K562 (cell line): ENCODE measurements at regions not wholly inside any gene's neighbourhood (a gene's known extent, or its start where the extent isn't known, plus 50 kb on each side); places are given as distances from the start of the nearest gene placed in this dataset.

Source experiments
- ATAC-seq: fragments of 200-7000 bp; cut with Tn5 transposase; 3 replicates; pipeline ENCODE4 v1.9.1; 2020; ENCODE audit warnings: moderate library complexity
- BruUV-seq: library from RNA; stranded (reverse); fragments of 400-500 nt; replicated peaks from 2 replicates; lab custom pipeline; 2021; lab: Mats Ljungman, UMichigan
- CTCF ChIA-PET: fragments of 300-600 bp; formaldehyde crosslinking; extraction: SDS; loops from one replicate; lab custom pipeline; 2021; ENCODE audit warnings: low intra/inter-chr PET ratio; lab: Yijun Ruan, JAX
- POLR2A ChIA-PET: fragments of 300-600, 350-650 bp; sonication (Branson Sonifier 250); formaldehyde crosslinking; extraction: SDS; loops from one replicate; lab custom pipeline; 2021; ENCODE audit warnings: antibody characterized with exemption, inconsistent platforms; lab: Yijun Ruan, JAX
- DNase-seq, 4 experiments: peaks; one replicate each; pipeline versions ENCODE4 v3.0.0 to v3.0.0-alpha.2; 2011 to 2018; ENCODE audit warnings: low spot score in 3 of 4, mixed read lengths in 3 of 4; ENCODE audit errors: extremely low read depth in 1 of 4
- FAIRE-seq: peaks from 2 replicates; lab custom pipeline; 2011; peaks lifted over from hg19 to GRCh38; lab: Jason Lieb, UNC
- H2AFZ ChIP-seq: 2 replicates; pipeline ENCODE4 v1.6.0; 2011; ENCODE audit warnings: low read depth, low read length, control low read depth, inconsistent platforms
- H3K27ac ChIP-seq: fragments of 200-600 bp; 3 replicates; pipeline ENCODE4 v1.8.0; 2011; ENCODE audit warnings: low read depth, mild to moderate bottlenecking, control low read depth, inconsistent platforms, low read length, moderate library complexity, mixed read lengths; ENCODE audit errors: extremely low read depth
- H3K27me3 ChIP-seq, 2 experiments: fragments of 300-600 bp in 1 of 2; 2 replicates in 1 of 2; 3 replicates in 1 of 2; pipeline versions ENCODE4 v1.6.0 to v1.8.0; 2011; ENCODE audit warnings: inconsistent platforms in 2 of 2, low read length in 2 of 2, mild to moderate bottlenecking in 1 of 2, mixed read lengths in 1 of 2, moderate library complexity in 1 of 2; ENCODE audit not compliant: control insufficient read depth in 2 of 2, insufficient read depth in 2 of 2
- H3K36me3 ChIP-seq: fragments of 300-600 bp; 3 replicates; pipeline ENCODE4 v1.8.0; 2011; ENCODE audit warnings: mild to moderate bottlenecking, low read length, inconsistent platforms; ENCODE audit not compliant: control insufficient read depth, insufficient read depth
- H3K4me1 ChIP-seq, 2 experiments: fragments of 200-600 bp in 1 of 2; replicated peaks in 1 of 2; 2 replicates in 1 of 2; 3 replicates in 1 of 2; pipeline versions ENCODE4 v1.5.1 to v1.8.0; 2011; ENCODE audit warnings: inconsistent platforms in 2 of 2, low read length in 2 of 2, mild to moderate bottlenecking in 1 of 2, mixed read lengths in 1 of 2, moderate library complexity in 1 of 2; ENCODE audit not compliant: control insufficient read depth in 2 of 2, insufficient read depth in 2 of 2
- H3K4me2 ChIP-seq: 2 replicates; pipeline ENCODE4 v1.6.1; 2011; ENCODE audit warnings: low read length, control low read depth, inconsistent platforms, mixed read lengths; ENCODE audit not compliant: insufficient read depth
- H3K4me3 ChIP-seq: fragments of 200-600 bp; sonication (generic), shearing (Covaris generic); 2 replicates; pipeline ENCODE4 v1.5.1; 2016; ENCODE audit warnings: control low read depth, inconsistent platforms
- H3K79me2 ChIP-seq: fragments of 200-600 bp; 3 replicates; pipeline ENCODE4 v1.8.0; 2011; ENCODE audit warnings: low read length, inconsistent platforms; ENCODE audit not compliant: control insufficient read depth, insufficient read depth
- H3K9ac ChIP-seq, 2 experiments: 2 replicates each; pipeline versions ENCODE4 v1.6.0 to v1.6.1; 2011; ENCODE audit warnings: low read depth in 2 of 2, low read length in 2 of 2, control low read depth in 1 of 2, inconsistent platforms in 1 of 2, mild to moderate bottlenecking in 1 of 2, mixed read lengths in 1 of 2; ENCODE audit not compliant: insufficient read depth in 1 of 2
- H3K9me1 ChIP-seq: one replicate; pipeline ENCODE4 v1.6.0; 2011; ENCODE audit warnings: inconsistent platforms, mild to moderate bottlenecking, low read length, moderate library complexity; ENCODE audit not compliant: control insufficient read depth, insufficient read depth
- H3K9me3 ChIP-seq: replicated peaks from 2 replicates; pipeline ENCODE4 v1.5.1; 2011; ENCODE audit warnings: low read depth, low read length, inconsistent platforms; ENCODE audit not compliant: control insufficient read depth, insufficient read depth
- H4K20me1 ChIP-seq: replicated peaks from 2 replicates; pipeline ENCODE4 v1.6.1; 2011; ENCODE audit warnings: low read length, inconsistent platforms, mixed read lengths; ENCODE audit not compliant: control insufficient read depth, insufficient read depth
- CBX5 ChIP-seq: IDR thresholded peaks from 2 replicates; pipeline ENCODE4 v1.6.1; 2014; ENCODE audit warnings: low read depth, borderline replicate concordance
- E2F3 ChIP-seq: fragments of 250-450 bp; sonication (Bioruptor Pico); IDR thresholded peaks from 2 replicates; pipeline ENCODE4 v1.4.0; 2020; ENCODE audit warnings: mild to moderate bottlenecking
- EHMT2 ChIP-seq: fragments of 450-650 bp; IDR thresholded peaks from 2 replicates; pipeline ENCODE4 v1.6.1; 2018; ENCODE audit warnings: antibody characterized with exemption
- FOXJ2 ChIP-seq: fragments of 200-800 bp; sonication (Bioruptor generic); IDR thresholded peaks from 2 replicates; pipeline ENCODE4 v1.6.1; 2016; ENCODE audit warnings: missing genetic modification characterization, missing compliant biosample characterization
- HDAC3 ChIP-seq: fragments of 450-650 bp; IDR thresholded peaks from 2 replicates; pipeline ENCODE4 v1.6.1; 2018; ENCODE audit warnings: borderline replicate concordance, mild to moderate bottlenecking, moderate library complexity; ENCODE audit not compliant: partially characterized antibody
- NKRF ChIP-seq: fragments of 450-650 bp; IDR thresholded peaks from 2 replicates; pipeline ENCODE4 v1.6.1; 2016; ENCODE audit warnings: borderline replicate concordance
- PHB ChIP-seq: fragments of 250-450 bp; sonication (Bioruptor Pico); IDR thresholded peaks from 2 replicates; pipeline ENCODE4 v1.5.0; 2021
- RBM17 ChIP-seq: fragments of 200-400 bp; formaldehyde crosslinking; IDR thresholded peaks from 2 replicates; pipeline ENCODE4 v1.6.1; 2017; ENCODE audit warnings: low read depth, mild to moderate bottlenecking, low read length, borderline replicate concordance
- SIN3A ChIP-seq, 2 experiments: fragments of 150-350 bp in 1 of 2; IDR thresholded peaks; 2 replicates each; pipeline ENCODE4 v1.6.1; 2011 to 2016; ENCODE audit warnings: borderline replicate concordance in 2 of 2, low read depth in 2 of 2, low read length in 2 of 2, mild to moderate bottlenecking in 2 of 2, moderate library complexity in 2 of 2; ENCODE audit not compliant: control insufficient read depth in 1 of 2
- SRSF1 ChIP-seq: fragments of 200-400 bp; formaldehyde crosslinking; IDR thresholded peaks from 2 replicates; pipeline ENCODE4 v1.6.1; 2017; ENCODE audit warnings: mild to moderate bottlenecking, low read depth, low read length, moderate library complexity
- ZBTB11 ChIP-seq, 3 experiments: fragments of 200-800 bp in 1 of 3; fragments of 250-450 bp in 1 of 3; fragments of 450-650 bp in 1 of 3; sonication (Bioruptor Pico) in 1 of 3; sonication (Bioruptor generic) in 1 of 3; formaldehyde crosslinking in 1 of 3; IDR thresholded peaks; 2 replicates each; pipeline versions ENCODE4 v1.6.1 to v1.8.0; 2016 to 2022; ENCODE audit warnings: mild to moderate bottlenecking in 2 of 3, missing genetic modification characterization in 2 of 3, missing compliant biosample characterization in 1 of 3, moderate library complexity in 1 of 3
- ZNF121 ChIP-seq: sonication (generic); formaldehyde crosslinking; conservative IDR thresholded peaks from 2 replicates; pipeline ENCODE4 v1.8.0; 2022; ENCODE audit warnings: missing genetic modification reagents
- ZNF609 ChIP-seq: sonication (generic); formaldehyde crosslinking; IDR thresholded peaks from 2 replicates; pipeline ENCODE4 v1.8.1; 2023; ENCODE audit warnings: missing genetic modification reagents, mild to moderate bottlenecking, borderline replicate concordance
- WGBS: fragments of 100-300 bp; shearing (Covaris generic); methylation state at CpG from one replicate; pipeline ENCODE4 v1.1.6; 2016; ENCODE audit warnings: low coverage, mixed read lengths; ENCODE audit not compliant: insufficient coverage; ENCODE audit errors: missing lambda C conversion rate; 5-methylcytosine and 5-hydroxymethylcytosine counted together
- in situ Hi-C: fragments of 300-500 bp; cut with MboI; formaldehyde crosslinking; loops from 4 replicates; pipeline ENCODE4 v1.15.0; 2018; ENCODE audit warnings: inconsistent platforms, mixed read lengths
- intact Hi-C: fragments of 100-400 bp; cut with micrococcal nuclease; formaldehyde crosslinking; loops from 2 replicates; pipeline ENCODE4 v1.14.2; 2022

- Histone ChIP-seq H3K27ac (no peak overlapping the region), H3K36me3 (no peaks in the 10 kb centered on the region), H3K4me1 (no peaks in the 10 kb centered on the region), H4K20me1 (no peaks in the 10 kb centered on the region), H3K79me2 (no peaks in the 10 kb centered on the region), H2AFZ (no peak overlapping the region), H3K27me3 (no peaks in the 10 kb centered on the region), H3K9me1 (no peaks in the 10 kb centered on the region), H3K9ac (no peak overlapping the region), H3K9me3 (no peaks in the 10 kb centered on the region), H3K4me3 (no peak overlapping the region), H3K4me2 (no peak overlapping the region)
- ATAC-seq, result no peak
- DNase-seq, result no peak
- CTCF ChIA-PET, result no interaction called here
- 0% methylated on average over 4 of the region's 4 CpGs for WGBS
- intact Hi-C loops, result no loop called here
- FAIRE-seq, result no peak
- POLR2A ChIA-PET, result no interaction called here
- in situ Hi-C loops, result no loop called here
- BruUV-seq, result no TSS peak
- TF ChIP-seq EHMT2, result no peak
- no peak for TF ChIP-seq PHB (CRISPR knock-in tag)
- no peak for TF ChIP-seq FOXJ2
- TF ChIP-seq E2F3 (CRISPR knock-in tag), result no peak
- no peak for TF ChIP-seq SIN3A (IDR thresholded peaks at IDR 0.05; ENCODE audit: borderline replicate concordance in 2 of 2, control insufficient read depth in 1 of 2, low read depth in 2 of 2, low read length in 2 of 2)
- no peak for TF ChIP-seq ZBTB11 (CRISPR knock-in tag; IDR thresholded peaks at IDR 0.05)
- TF ChIP-seq NKRF, result no peak
- no peak for TF ChIP-seq CBX5
- no peak for TF ChIP-seq RBM17
- no peak for TF ChIP-seq ZNF609 (CRISPR knock-in tag)
- no peak for TF ChIP-seq SRSF1
- TF ChIP-seq HDAC3, result no peak
- TF ChIP-seq ZNF121, result no peak
Observed at GRCh38 chr6:48986845-48987244, 476.2 kb downstream of the MMUT start.
